Mesothelial cell of epicardium (in vitro differentiated cells): ENCODE measurements at regions not wholly inside any gene's neighbourhood (a gene's known extent, or its start where the extent isn't known, plus 50 kb on each side); places are given as distances from the start of the nearest gene placed in this dataset.

Source experiments
- DNase-seq, 2 experiments: peaks; one replicate each; pipeline ENCODE4 v3.0.0; 2021; ENCODE audit warnings: low spot score in 2 of 2; ENCODE audit not compliant: unreplicated experiment in 2 of 2
- H3K27ac Mint-ChIP-seq: 2 replicates; pipeline ENCODE4 v1.8.0; 2021; ENCODE audit warnings: mixed read lengths
- H3K27me3 Mint-ChIP-seq: 2 replicates; pipeline ENCODE4 v1.8.0; 2021; ENCODE audit warnings: low read depth, mixed read lengths
- H3K36me3 Mint-ChIP-seq: 2 replicates; pipeline ENCODE4 v1.8.0; 2021; ENCODE audit warnings: mixed read lengths
- H3K4me1 Mint-ChIP-seq: 2 replicates; pipeline ENCODE4 v1.8.0; 2021; ENCODE audit warnings: mixed read lengths
- H3K4me3 Mint-ChIP-seq: 2 replicates; pipeline ENCODE4 v1.8.0; 2021; ENCODE audit warnings: mild to moderate bottlenecking, moderate library complexity, mixed read lengths
- H3K9me3 Mint-ChIP-seq: 2 replicates; pipeline ENCODE4 v1.8.0; 2021; ENCODE audit warnings: mixed read lengths
- CTCF ChIP-seq: fragments of 200-600 bp; sonication (generic); IDR thresholded peaks from one replicate; pipeline ENCODE4 v1.5.0; 2021; ENCODE audit warnings: antibody characterized with exemption; ENCODE audit not compliant: unreplicated experiment

- Mint-ChIP-seq H3K4me3 (no peak overlapping the region), H3K36me3 (no peaks in the 10 kb centered on the region)
These were observed 715.8 kb upstream of the LRRC4C start for GRCh38 chr11:42175203-42175602.

GRCh38 chr11:42179216-42179615 lies 719.8 kb upstream of the LRRC4C start:
- H3K27me3 Mint-ChIP-seq, result no peaks in the 10 kb centered on the region
- no peaks in the 10 kb centered on the region for H3K9me3 Mint-ChIP-seq
- H3K27ac Mint-ChIP-seq, result no peak overlapping the region
- H3K4me1 Mint-ChIP-seq, result no peaks in the 10 kb centered on the region
- no peak for DNase-seq
- TF ChIP-seq CTCF, result no peak
- no peaks in the 10 kb centered on the region for H3K36me3 Mint-ChIP-seq
- no peak overlapping the region for H3K4me3 Mint-ChIP-seq

More at GRCh38 chr11:42175203-42175602, 715.8 kb upstream of the LRRC4C start:
- no peak for DNase-seq
- Mint-ChIP-seq H3K9me3 (no peaks in the 10 kb centered on the region), H3K27ac (no peak overlapping the region), H3K4me1 (peaks cover 3% of the 10 kb centered on the region), H3K27me3 (no peaks in the 10 kb centered on the region)
- no peak for TF ChIP-seq CTCF

- TF ChIP-seq CTCF, result no peak
- no peaks in the 10 kb centered on the region for H3K27me3 Mint-ChIP-seq
- no peak overlapping the region for H3K27ac Mint-ChIP-seq
- H3K4me3 Mint-ChIP-seq, result no peak overlapping the region
- H3K4me1 Mint-ChIP-seq, result no peaks in the 10 kb centered on the region
- no peaks in the 10 kb centered on the region for H3K36me3 Mint-ChIP-seq
- DNase-seq, result no peak
- H3K9me3 Mint-ChIP-seq, result peaks cover 5% of the 10 kb centered on the region
These were observed 736.0 kb upstream of the LRRC4C start for GRCh38 chr11:42195289-42196013.

- no peak for TF ChIP-seq CTCF
- Mint-ChIP-seq H3K27ac (no peak overlapping the region), H3K27me3 (no peaks in the 10 kb centered on the region), H3K4me3 (no peak overlapping the region), H3K4me1 (no peaks in the 10 kb centered on the region), H3K9me3 (peaks cover 8% of the 10 kb centered on the region), H3K36me3 (no peaks in the 10 kb centered on the region)
- no peak for DNase-seq
These were observed 740.9 kb upstream of the LRRC4C start for GRCh38 chr11:42200311-42200710.

DNA sequence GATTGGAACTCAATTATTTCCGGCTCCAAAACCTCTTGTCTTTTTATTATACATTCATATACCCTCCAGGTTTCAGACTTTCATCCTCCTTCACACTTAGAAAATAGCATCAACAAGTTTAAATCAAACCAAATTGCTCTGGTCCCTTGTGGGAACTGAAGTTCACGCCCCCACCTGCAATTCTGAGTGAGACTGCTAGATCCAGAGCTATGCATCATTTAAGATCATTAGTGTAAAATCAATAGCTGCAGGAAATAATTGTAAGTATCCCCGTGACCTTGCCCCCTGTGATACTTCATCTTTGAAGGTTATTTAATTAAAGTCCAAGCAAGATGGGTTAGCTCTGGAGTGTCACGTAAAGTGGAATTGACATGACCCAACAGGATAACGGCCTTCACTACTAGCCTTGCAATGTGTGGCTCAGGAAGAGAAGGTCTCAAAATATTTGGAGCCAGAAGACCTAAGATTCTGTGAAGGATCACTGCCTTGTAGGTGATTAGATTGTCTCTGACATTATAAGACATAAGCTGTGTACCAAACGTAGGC lies 742.2 kb upstream of the LRRC4C start:
- Mint-ChIP-seq H3K4me3 (no peak overlapping the region), H3K27ac (no peak overlapping the region), H3K36me3 (no peaks in the 10 kb centered on the region), H3K4me1 (no peaks in the 10 kb centered on the region), H3K9me3 (peaks cover 12% of the 10 kb centered on the region), H3K27me3 (no peaks in the 10 kb centered on the region)
- no peak for TF ChIP-seq CTCF
- DNase-seq, result no peak
